ENCODE measurements at regions not wholly inside any gene's neighbourhood (a gene's known extent, or its start where the extent isn't known, plus 50 kb on each side); places are given as distances from the start of the nearest gene placed in this dataset.

- peaks cover 6 to 7% of the 10 kb centered on the region in 2 experiments; a peak in 3 of 4 replicates for H3K9me3 ChIP-seq (ENCODE audit: insufficient read depth in 2 of 2, low read depth in 1 of 2, low read length in 1 of 2)
- no peaks in the 10 kb centered on the region for H3K79me1 ChIP-seq (ENCODE audit: low read depth, low read length)
- no peak overlapping the region for H2AK5ac ChIP-seq (ENCODE audit: low read depth, low read length)
- no peak overlapping the region for H2BK5ac ChIP-seq (ENCODE audit: low read depth, low read length)
- H3K4ac ChIP-seq (replicated peaks; ENCODE audit: insufficient read length, low read depth, low read length) = no peak overlapping the region
- no peak for DNase-seq (ENCODE audit: low read depth in 1 of 2, low spot score in 2 of 2)
- H4K5ac ChIP-seq (ENCODE audit: insufficient read length, low read depth, low read length) = no peak overlapping the region
- H3K4me3 ChIP-seq (ENCODE audit: extremely low read depth in 1 of 4, insufficient read depth in 2 of 4, low read depth in 3 of 4, low read length in 4 of 4) = no peak overlapping the region
- ChIA-PET POLR2A (ENCODE audit: partially characterized antibody) (no interaction called here), CTCF (ENCODE audit: partially characterized antibody) (no interaction called here)
- no peak overlapping the region for H4K91ac ChIP-seq (replicated peaks; ENCODE audit: insufficient read length, low read length)
- no peaks in the 10 kb centered on the region for H3K27me3 ChIP-seq (replicated peaks in 1 of 4; ENCODE audit: control insufficient read depth in 3 of 4, extremely low read depth in 1 of 4, insufficient read depth in 3 of 4, low read length in 3 of 4)
- no peak overlapping the region for H3K27ac ChIP-seq (ENCODE audit: low read depth, low read length)
- H2BK120ac ChIP-seq (replicated peaks; ENCODE audit: low read depth, low read length) = no peak overlapping the region
- no peak overlapping the region for H3K4me2 ChIP-seq (ENCODE audit: insufficient read depth in 1 of 2, low read depth in 2 of 2, low read length in 2 of 2)
- H3K36me3 ChIP-seq (ENCODE audit: control insufficient read depth in 2 of 4, insufficient read depth in 4 of 4, low read length in 3 of 4) = no peaks in the 10 kb centered on the region
- no peak overlapping the region for H3K18ac ChIP-seq (ENCODE audit: extremely low read depth, low read length)
- H2BK12ac ChIP-seq (ENCODE audit: low read depth, low read length) = no peak overlapping the region
- H3K23me2 ChIP-seq (ENCODE audit: low read depth, low read length) = no peaks in the 10 kb centered on the region
- no peaks in the 10 kb centered on the region for H4K20me1 ChIP-seq (replicated peaks in 1 of 2; ENCODE audit: control insufficient read depth in 1 of 2, insufficient read depth in 2 of 2, low read length in 2 of 2)
- WGBS, 2 experiments (ENCODE audit: extremely low coverage in 1 of 2, insufficient coverage in 1 of 2, insufficient read length in 1 of 2, insufficient replicate concordance in 2 of 2, low coverage in 1 of 2, low lambda C conversion rate in 2 of 2, missing lambda C conversion rate in 1 of 2) = 100% methylated on average over 1 of the region's 1 CpG; no CpG with 5 or more reads in 1 of the 2 experiments
- no peak overlapping the region for H3K56ac ChIP-seq (replicated peaks; ENCODE audit: insufficient read length, low read depth, low read length)
- FAIRE-seq = no peak
- H2AFZ ChIP-seq (ENCODE audit: low read length) = no peak overlapping the region
- no peak overlapping the region for H3K23ac ChIP-seq (ENCODE audit: insufficient read length)
- H3K9ac ChIP-seq (replicated peaks in 1 of 4; ENCODE audit: extremely low read depth in 1 of 4, low read depth in 3 of 4, low read length in 3 of 4) = no peak overlapping the region
- no peaks in the 10 kb centered on the region for H3K4me1 ChIP-seq (replicated peaks in 1 of 4; ENCODE audit: control insufficient read depth in 3 of 4, insufficient read depth in 4 of 4, low read length in 3 of 4)
- H2BK20ac ChIP-seq (ENCODE audit: low read length) = no peak overlapping the region
- no peak overlapping the region for H4K8ac ChIP-seq (ENCODE audit: extremely low read depth, insufficient read depth, low read length)
- H3K79me2 ChIP-seq (ENCODE audit: control insufficient read depth in 1 of 2, insufficient read depth in 2 of 2, low read length in 2 of 2) = no peaks in the 10 kb centered on the region
- H3K14ac ChIP-seq (ENCODE audit: insufficient read length) = no peak overlapping the region
- H2BK15ac ChIP-seq (ENCODE audit: low read length) = no peak overlapping the region
- TF ChIP-seq HDAC6 (IDR thresholded peaks at IDR 0.05; ENCODE audit: low read depth, low read length) (no peak), KDM1A (IDR thresholded peaks at IDR 0.05; ENCODE audit: borderline replicate concordance, low read length) (no peak), RFX5 (IDR thresholded peaks at IDR 0.05; ENCODE audit: borderline replicate concordance, low read depth, low read length) (no peak), CTBP2 (IDR thresholded peaks at IDR 0.05; ENCODE audit: borderline replicate concordance, insufficient read depth, insufficient read length, low read length) (no peak), SAP30 (IDR thresholded peaks at IDR 0.05; ENCODE audit: insufficient read depth, insufficient replicate concordance, low read length) (no peak), HDAC2 (IDR thresholded peaks at IDR 0.05; ENCODE audit: borderline replicate concordance in 1 of 2, low read depth in 2 of 2, low read length in 2 of 2) (no peak)
These were observed 64.7 kb upstream of the OXGR1 start for GRCh38 chr13:97058926-97059325.
